ENCODE measurements at regions not wholly inside any gene's neighbourhood (a gene's known extent, or its start where the extent isn't known, plus 50 kb on each side); places are given as distances from the start of the nearest gene placed in this dataset.

- TF ChIP-seq POLR2A (IDR thresholded peaks at IDR 0.05) (no peak), POLR2AphosphoS5 (IDR thresholded peaks at IDR 0.05) (no peak), EP300 (IDR thresholded peaks at IDR 0.05) (no peak), CTCF (IDR thresholded peaks at IDR 0.05) (no peak)
- Histone ChIP-seq H3K4me1 (no peaks in the 10 kb centered on the region), H3K27ac (no peak overlapping the region), H3K4me3 (no peak overlapping the region), H3K36me3 (no peaks in the 10 kb centered on the region), H3K27me3 (no peaks in the 10 kb centered on the region), H3K9me3 (no peaks in the 10 kb centered on the region)
- ATAC-seq = no peak
- 38 to 83% methylated on average over 1 of the region's 1 CpG for WGBS, 2 donors (ENCODE audit: low coverage in 1 of 2)
Observed at GRCh38 chr1:219697682-219698081, 84.8 kb upstream of the ZC3H11B start.

GRCh38 chr1:219692981-219693380 is 80.1 kb upstream of the ZC3H11B start:
- H3K9me3 ChIP-seq = no peaks in the 10 kb centered on the region
- ATAC-seq = no peak
- no peak overlapping the region for H3K27ac ChIP-seq
- no peaks in the 10 kb centered on the region for H3K4me1 ChIP-seq
- no peaks in the 10 kb centered on the region for H3K36me3 ChIP-seq
- TF ChIP-seq POLR2AphosphoS5 (IDR thresholded peaks at IDR 0.05) = no peak
- TF ChIP-seq POLR2A (IDR thresholded peaks at IDR 0.05) = no peak
- no peak for TF ChIP-seq CTCF (IDR thresholded peaks at IDR 0.05)
- no peak for TF ChIP-seq EP300 (IDR thresholded peaks at IDR 0.05)
- H3K4me3 ChIP-seq = no peak overlapping the region
- H3K27me3 ChIP-seq = no peaks in the 10 kb centered on the region
- WGBS, 2 donors (ENCODE audit: low coverage in 1 of 2) = 45 to 63% methylated on average over 2 of the region's 2 CpGs

GRCh38 chr1:219689774-219690173 is 76.9 kb upstream of the ZC3H11B start:
- 33 to 62% methylated on average over 2 of the region's 2 CpGs for WGBS, 2 donors (ENCODE audit: low coverage in 1 of 2)
- Histone ChIP-seq H3K36me3 (no peaks in the 10 kb centered on the region), H3K27me3 (no peaks in the 10 kb centered on the region), H3K9me3 (no peaks in the 10 kb centered on the region), H3K27ac (no peak overlapping the region), H3K4me1 (no peaks in the 10 kb centered on the region), H3K4me3 (no peak overlapping the region)
- TF ChIP-seq EP300 (IDR thresholded peaks at IDR 0.05) = no peak
- no peak for TF ChIP-seq POLR2A (IDR thresholded peaks at IDR 0.05)
- no peak for TF ChIP-seq POLR2AphosphoS5 (IDR thresholded peaks at IDR 0.05)
- TF ChIP-seq CTCF (IDR thresholded peaks at IDR 0.05) = no peak
- no peak for ATAC-seq

- no peaks in the 10 kb centered on the region for H3K36me3 ChIP-seq
- ATAC-seq = no peak
- no peaks in the 10 kb centered on the region for H3K27me3 ChIP-seq
Observed at GRCh38 chr1:219687779-219688178, 74.9 kb upstream of the ZC3H11B start.

GRCh38 chr1:219686171-219686570 is 73.3 kb upstream of the ZC3H11B start:
- Histone ChIP-seq H3K36me3 (no peaks in the 10 kb centered on the region), H3K4me3 (no peak overlapping the region), H3K27me3 (no peaks in the 10 kb centered on the region), H3K9me3 (no peaks in the 10 kb centered on the region), H3K4me1 (no peaks in the 10 kb centered on the region), H3K27ac (no peak overlapping the region)
- TF ChIP-seq POLR2A (IDR thresholded peaks at IDR 0.05) = no peak
- no peak for TF ChIP-seq EP300 (IDR thresholded peaks at IDR 0.05)
- no peak for TF ChIP-seq CTCF (IDR thresholded peaks at IDR 0.05)
- no peak for TF ChIP-seq POLR2AphosphoS5 (IDR thresholded peaks at IDR 0.05)
- ATAC-seq = no peak
- 60 to 93% methylated on average over 1 to 2 of the region's 2 CpGs for WGBS, 2 donors (ENCODE audit: low coverage in 1 of 2)

More at GRCh38 chr1:219687779-219688178, 74.9 kb upstream of the ZC3H11B start:
- H3K4me3 ChIP-seq = no peak overlapping the region
- no peak for TF ChIP-seq CTCF (IDR thresholded peaks at IDR 0.05)
- no peak for TF ChIP-seq POLR2AphosphoS5 (IDR thresholded peaks at IDR 0.05)
- TF ChIP-seq EP300 (IDR thresholded peaks at IDR 0.05) = no peak
- no peak for TF ChIP-seq POLR2A (IDR thresholded peaks at IDR 0.05)
- no peak overlapping the region for H3K27ac ChIP-seq
- H3K9me3 ChIP-seq = no peaks in the 10 kb centered on the region
- no peaks in the 10 kb centered on the region for H3K4me1 ChIP-seq

Measured in gastroesophageal sphincter (tissue), 4 donors.